Activated CD4-positive, CD25-positive, alpha-beta regulatory T cell treated with anti-CD3 and anti-CD28 coated beads, Interleukin-2, amount 50 U/mL, for 72 hours (primary cell): ENCODE measurements at regions not wholly inside any gene's neighbourhood (a gene's known extent, or its start where the extent isn't known, plus 50 kb on each side); places are given as distances from the start of the nearest gene placed in this dataset.
"Not testable (repeated sequence)": the region's sequence is repeated elsewhere in the genome, so short reads cannot be mapped to it uniquely, and the experiment has no call there.

Experiments used
- DNase-seq: peaks from one replicate; pipeline ENCODE4 v3.0.0; 2021

DNA sequence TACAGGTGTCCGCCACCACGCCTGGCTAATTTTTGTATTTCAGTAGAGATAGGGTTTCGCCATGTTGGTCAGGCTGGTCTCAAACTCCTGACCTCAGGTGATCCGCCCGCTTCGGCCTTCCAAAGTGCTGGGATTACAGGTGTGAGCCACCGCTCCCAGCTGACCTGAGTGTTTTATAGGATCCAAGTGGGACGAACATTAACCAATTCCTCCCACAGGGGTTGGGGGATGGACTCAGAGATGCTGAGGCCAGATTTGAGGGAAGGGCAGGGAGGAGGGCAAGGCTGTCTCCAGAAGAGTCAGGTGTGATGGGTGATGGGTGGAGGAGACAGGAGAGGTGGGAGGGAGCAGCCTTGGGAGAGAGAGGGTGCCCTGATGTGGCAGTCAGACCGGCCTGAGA lies 65.0 kb upstream of the SMAD6 start:
- not testable (repeated sequence) for DNase-seq

DNA sequence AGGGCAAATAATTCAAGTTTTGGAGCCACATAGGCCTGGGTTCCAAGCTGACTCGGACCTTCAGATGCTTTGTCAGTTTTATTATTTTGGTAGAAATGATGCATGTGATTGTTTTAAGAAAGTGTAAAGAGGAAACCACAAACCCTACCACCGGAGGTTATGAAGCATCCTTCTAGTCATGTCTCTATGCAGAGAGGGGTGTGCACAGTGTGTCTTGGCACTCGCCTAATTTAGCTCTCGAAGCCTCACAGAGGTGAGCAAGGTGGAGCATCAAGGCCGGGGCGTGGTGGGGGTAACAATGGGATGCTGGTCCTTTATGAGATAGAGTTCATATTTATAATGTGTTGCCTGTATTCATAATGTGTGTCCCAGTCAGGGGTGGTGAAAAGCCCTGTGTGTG lies 63.7 kb upstream of the SMAD6 start:
- DNase-seq: no peak

DNA sequence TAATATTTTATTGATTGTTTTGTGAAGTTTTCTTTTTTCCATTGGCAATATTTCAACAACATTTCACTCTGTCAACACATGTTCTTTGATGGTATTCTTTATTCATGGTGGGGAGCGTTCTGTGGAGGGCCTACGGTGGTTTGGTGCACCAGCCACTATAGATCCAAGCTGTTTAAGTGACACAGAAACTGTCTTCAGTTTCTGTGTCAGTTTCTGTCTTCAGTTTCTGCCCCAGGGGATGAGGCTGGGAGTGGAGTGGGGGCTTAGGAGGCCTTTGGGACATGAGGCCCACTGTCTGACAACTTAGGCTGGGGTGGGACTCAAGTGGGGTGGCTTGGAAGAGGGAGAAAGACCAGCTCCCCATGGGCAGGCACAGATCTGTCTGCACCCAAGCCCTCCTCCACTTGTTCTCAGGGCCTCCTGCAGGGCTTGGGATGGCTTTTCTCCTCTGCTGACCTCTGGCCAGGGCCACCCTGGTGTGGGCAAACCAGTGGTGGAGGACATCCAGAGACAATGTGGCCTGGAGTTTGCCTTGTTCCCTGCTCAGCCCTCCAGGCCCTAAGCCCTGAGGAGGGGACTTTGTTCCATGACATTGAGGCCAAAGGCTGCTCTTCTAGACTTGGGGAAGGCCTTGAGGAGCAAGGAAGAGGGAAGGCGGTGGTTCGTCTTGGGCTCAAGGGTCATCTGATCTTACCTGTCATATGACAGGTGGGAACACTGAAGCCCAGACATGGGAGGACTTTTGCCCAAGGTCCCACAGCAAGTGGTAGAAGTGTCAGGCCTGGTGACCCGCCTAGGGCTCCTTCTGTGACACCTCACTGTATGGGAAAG lies 60.3 kb upstream of the SMAD6 start:
- DNase-seq: no peak

DNA sequence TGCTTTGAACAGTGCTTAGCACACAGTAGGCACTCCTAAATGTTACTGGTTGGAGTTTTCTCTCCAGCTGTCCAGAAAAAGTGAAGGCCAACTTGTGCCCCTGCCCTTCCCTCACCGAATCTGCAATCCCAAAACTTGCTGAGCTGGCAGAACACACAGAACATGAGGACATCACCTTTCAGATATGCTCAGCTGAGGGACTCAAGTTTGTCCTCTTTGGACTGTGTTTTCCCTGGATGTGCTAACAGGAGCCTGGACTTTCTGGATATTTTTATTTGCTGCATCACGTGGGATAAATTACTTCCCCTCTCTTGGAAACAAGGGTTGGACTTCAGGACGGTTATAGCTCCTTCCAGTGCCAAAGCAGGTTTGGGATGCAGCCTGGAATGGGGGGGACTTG lies 59.5 kb upstream of the SMAD6 start:
- DNase-seq: no peak

DNA sequence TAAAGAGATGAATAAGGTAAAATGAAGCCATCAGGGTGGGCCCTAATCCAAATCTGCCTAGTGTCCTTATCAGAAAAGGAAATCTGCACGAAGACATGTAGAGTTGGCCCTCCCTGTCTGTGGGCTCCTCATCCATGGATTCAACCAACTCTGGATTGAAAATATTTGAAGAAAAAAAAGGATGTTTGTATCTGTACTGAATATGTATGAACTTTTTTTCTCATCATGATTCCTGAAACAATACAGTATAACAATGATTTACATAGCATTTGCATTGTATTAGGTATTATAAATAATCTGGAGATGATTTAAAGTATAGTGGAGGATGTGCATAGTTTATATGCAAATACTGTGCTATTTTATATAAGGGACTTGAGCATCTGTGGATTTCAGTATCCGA lies 59.0 kb upstream of the SMAD6 start:
- DNase-seq: no peak

DNA sequence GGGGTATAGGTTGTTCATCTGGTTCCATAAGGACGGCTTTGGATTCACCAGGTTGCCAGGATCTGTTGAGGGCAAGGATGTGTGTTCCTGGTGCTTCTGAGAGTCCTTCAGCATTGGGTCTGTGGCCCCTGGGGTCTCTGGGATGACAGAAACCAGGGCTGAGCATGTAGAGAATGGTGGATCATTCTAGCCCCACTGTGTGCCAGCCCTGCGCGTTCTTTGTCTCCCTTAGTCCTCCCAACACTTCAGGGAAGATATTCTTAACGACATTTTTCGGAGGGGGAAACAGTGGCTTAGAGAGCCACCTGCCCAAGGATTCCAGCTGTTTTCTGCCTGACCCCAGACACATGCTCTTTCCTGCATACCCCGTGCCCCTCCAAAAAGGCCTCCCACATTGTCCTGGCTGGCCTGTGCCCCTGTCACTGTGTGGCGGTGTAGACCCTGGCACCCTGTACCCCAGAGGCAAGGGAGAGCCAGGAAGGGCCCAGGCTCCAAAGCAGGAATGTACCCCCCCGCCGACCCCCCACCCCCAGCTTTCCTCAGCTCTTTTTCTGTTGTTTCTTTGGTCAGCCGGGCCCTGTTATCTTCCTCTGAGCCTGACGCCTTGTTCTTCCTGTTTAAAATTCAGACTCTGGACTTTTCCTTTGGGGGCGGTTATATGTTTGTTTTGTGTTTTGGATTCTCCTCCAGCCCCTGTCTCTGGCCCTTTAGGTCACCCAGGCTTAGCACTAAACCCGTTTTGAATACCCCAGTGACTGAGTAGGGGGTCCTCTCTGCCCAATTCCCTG lies 57.8 kb upstream of the SMAD6 start:
- no peak for DNase-seq

DNA sequence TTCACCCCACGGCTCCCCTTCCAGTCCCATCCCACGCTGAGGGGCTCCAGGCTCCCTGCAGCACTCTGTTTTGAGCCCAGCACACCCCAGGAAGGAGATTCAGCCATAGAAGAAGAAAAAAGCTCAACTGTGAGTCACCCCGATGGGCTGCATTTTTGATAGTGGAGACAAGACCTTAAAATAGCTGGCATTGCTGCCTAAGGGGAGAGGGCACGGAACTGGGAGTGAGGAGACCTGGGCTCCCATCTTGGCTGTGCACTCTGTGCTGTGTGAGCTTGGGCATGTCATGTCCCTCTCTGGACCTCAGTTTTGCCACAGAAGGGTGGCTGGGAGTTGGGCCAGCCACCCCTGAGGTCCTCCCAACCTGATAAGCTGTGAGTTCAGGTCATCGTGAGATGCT lies 57.2 kb upstream of the SMAD6 start:
- no peak for DNase-seq

DNA sequence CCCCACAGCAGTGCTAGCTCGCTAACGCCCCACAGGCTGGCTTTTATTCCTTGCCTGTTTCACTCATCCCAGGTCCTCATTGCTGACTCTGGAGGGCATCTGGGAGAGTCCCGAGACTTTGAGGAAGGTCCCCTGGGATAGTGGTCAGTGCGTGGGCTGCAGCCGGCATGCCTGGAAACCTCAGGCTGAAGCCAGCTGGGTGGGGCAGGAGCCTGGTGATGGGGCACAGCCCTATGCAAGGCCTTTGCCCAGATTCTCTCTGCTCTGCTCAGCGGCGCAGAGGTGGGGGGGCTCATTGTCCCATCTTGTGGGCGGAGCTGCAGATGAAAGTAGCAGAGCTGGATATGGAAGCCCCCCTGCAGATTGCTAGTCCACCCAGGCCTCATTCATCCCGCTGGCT lies 55.7 kb upstream of the SMAD6 start:
- DNase-seq: no peak

DNA sequence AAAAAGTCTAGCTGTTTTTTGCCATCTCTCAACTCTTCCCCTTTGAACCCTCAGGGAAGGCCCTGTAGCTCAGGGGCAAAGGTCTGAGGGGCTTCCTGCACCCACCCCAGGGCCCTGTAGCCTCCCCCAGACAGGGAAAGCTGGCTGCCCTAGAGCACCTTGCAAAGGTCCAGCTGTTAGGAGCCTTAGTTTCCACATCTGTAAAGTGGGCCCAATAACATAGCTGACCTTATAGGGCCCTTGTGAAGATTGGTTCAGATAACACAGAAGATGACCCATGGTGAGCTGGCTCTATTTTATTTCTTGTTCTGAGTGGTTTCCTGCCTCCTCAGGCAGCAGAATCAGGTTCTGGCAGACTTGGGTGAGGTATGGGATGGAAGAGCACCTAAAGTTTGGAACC lies 55.2 kb upstream of the SMAD6 start:
- DNase-seq: no peak

DNA sequence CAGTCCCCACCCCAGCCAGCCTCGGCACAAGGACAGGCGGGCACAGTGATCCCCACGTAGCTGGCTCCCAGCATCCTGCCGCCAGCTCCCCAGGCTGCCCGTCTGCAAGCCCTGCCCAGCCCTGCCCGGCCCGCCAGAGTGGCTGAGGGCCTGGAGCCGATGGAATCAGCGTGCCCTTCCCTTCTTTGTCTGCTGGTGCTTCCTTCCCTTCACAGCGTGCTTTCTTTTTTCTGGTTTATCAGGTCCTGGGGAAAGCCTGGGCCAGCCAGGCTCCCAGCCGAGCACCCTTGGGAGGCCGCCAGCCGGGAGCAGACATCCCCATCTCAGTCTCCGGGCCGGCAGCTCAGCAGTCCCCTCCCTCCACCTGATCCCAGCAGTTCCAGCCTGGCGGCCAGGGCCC lies 54.7 kb upstream of the SMAD6 start:
- DNase-seq: no peak

DNA sequence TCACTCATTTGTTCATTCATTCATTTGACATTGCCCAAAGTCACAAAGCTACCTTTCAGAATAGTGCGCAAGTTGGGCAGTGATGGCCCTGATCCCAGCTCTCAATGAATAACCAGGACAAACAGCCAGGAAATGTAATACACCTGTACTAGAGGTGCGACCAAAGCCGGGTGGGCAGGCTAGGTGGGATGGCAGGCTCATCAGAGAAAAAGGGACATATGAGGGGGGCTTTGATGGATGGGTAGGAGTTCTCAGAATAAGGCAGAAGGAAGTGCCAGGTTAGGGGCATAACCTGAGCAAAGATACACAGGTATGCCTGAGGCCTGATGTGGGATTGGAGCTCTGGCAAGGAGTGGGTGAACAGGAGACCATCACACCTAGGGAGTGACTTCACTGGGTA lies 53.4 kb upstream of the SMAD6 start:
- no peak for DNase-seq

DNA sequence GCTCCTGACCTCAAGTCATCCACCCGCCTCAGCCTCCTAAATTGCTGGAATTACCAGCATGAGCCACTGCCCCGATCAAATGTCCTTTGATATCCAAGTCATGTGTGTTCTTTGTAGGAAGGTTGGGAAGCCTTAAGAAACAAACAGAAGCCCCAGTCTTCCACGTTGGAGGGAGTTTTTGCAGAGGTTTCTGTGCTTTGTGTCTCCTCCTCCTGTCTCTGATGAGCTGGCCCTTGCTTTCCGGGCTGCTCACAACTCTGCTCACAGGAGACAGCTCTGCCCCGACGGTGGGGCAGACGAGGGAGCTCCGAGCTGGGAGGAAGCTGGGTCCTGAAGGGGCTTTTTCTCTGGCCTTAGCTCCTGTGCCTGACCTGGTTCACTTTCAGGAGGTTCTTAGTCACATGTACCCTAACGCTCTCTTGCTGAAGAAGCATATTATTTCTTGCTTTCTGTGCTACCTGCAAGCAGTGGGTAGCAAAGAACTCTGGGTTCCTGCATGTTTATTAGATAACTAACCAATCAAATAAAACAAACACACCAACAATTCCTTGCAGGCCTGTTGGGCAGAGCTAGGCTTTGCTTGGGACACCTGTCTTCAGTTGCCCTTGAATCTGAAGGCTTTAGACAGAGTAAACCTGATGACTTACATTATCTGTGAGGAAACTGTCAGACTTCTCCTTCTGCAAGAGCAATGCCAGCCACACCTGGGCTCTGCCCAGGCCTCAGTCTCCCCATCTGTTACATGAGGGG lies 52.6 kb upstream of the SMAD6 start:
- no peak for DNase-seq

DNA sequence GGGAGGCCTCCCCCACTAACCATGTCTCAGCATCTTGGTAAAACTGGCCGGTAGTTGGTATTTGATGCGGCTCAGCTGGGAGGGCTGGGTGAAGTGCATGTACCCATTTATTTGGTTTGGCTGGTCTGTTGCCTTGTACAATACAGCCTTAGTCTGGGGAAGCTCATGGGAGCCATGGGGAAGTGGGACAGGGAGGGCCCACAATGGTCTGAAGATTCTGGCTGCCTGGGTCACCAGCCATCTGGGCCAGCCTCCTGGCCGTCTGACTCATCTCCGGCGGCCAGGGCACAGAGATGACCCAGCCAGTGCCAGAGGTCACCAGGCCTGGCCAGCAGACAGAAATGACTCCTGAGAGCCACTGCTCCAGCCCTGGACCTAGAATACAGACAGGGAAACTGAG lies 51.6 kb upstream of the SMAD6 start:
- no peak for DNase-seq

DNA sequence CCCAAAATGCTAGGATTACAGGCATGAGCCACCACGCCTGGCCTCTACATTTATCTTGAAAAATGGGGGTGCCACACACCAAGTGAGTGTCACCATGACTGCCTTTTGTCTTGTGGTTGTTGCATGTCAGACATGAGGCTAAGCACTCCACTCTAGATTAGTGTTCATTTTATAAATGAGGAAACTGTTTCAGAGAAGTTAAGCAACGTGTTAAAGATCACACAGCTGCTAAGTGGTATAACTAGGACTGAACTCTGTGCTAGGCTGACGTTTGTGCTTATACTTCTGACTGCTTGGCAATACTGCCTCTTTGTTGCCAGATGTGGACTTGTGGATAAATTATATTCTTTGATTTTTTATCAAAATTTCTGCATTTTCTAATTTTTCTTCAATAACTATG lies 50.8 kb upstream of the SMAD6 start:
- no peak for DNase-seq

DNA sequence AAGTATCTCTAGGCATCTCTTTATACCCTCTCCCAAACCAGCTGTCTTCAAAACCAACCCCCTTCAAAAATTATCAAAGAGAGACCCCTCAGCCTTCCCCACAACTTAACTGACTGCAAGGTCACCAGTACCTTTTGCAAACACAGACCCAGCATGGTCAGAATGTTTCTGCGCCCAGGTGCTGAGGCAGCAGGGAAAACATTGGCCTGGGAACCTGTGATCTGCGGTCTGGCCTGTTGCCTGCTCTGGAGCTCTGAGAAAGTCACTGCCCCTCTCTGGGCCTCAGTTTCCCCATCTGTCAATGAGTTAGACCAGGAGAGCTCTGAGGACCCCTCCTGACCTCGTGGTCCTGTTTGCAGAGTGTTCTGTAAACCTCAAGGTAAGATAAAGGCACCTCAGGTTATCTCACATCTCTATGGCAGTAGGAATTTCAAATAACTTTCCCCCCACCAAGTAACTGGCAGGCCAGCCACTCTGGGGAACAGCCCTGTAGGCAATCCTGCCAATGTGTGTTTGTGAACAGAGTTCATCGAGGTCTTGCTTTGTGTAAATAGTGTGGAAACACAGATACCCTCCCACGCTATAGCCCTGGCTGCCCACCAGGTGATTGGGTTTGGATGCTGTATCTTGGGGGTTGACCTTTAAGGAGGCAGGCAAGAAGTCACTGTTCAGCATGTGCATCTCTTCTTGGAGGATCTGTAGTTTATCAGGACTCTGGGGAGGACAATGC lies 50.0 kb upstream of the SMAD6 start:
- no peak for DNase-seq
